ENCODE measurements at regions not wholly inside any gene's neighbourhood (a gene's known extent, or its start where the extent isn't known, plus 50 kb on each side); places are given as distances from the start of the nearest gene placed in this dataset.

- no peak overlapping the region for H3K4ac ChIP-seq (replicated peaks; ENCODE audit: insufficient read length, low read depth, low read length)
- no peaks in the 10 kb centered on the region for H3K36me3 ChIP-seq (ENCODE audit: control insufficient read depth in 2 of 4, insufficient read depth in 4 of 4, low read length in 3 of 4)
- no peak overlapping the region for H3K4me3 ChIP-seq (ENCODE audit: extremely low read depth in 1 of 4, insufficient read depth in 2 of 4, low read depth in 3 of 4, low read length in 4 of 4)
- H4K91ac ChIP-seq (replicated peaks; ENCODE audit: insufficient read length, low read length), result no peak overlapping the region
- no peaks in the 10 kb centered on the region for H3K79me2 ChIP-seq (ENCODE audit: control insufficient read depth in 1 of 2, insufficient read depth in 2 of 2, low read length in 2 of 2)
- H3K4me2 ChIP-seq (ENCODE audit: insufficient read depth in 1 of 2, low read depth in 2 of 2, low read length in 2 of 2), result no peak overlapping the region
- H3K14ac ChIP-seq (ENCODE audit: insufficient read length), result no peak overlapping the region
- no peaks in the 10 kb centered on the region for H3K9me3 ChIP-seq (ENCODE audit: insufficient read depth in 2 of 2, low read depth in 1 of 2, low read length in 1 of 2)
- no peak overlapping the region for H4K5ac ChIP-seq (ENCODE audit: insufficient read length, low read depth, low read length)
- H3K4me1 ChIP-seq (replicated peaks in 1 of 4; ENCODE audit: control insufficient read depth in 3 of 4, insufficient read depth in 4 of 4, low read length in 3 of 4), result no peaks in the 10 kb centered on the region
- H3K27ac ChIP-seq (ENCODE audit: low read depth, low read length), result no peak overlapping the region
- no peak overlapping the region for H3K56ac ChIP-seq (replicated peaks; ENCODE audit: insufficient read length, low read depth, low read length)
- H2AK5ac ChIP-seq (ENCODE audit: low read depth, low read length), result no peak overlapping the region
- no peaks in the 10 kb centered on the region for H3K27me3 ChIP-seq (replicated peaks in 1 of 4; ENCODE audit: control insufficient read depth in 3 of 4, extremely low read depth in 1 of 4, insufficient read depth in 3 of 4, low read length in 3 of 4)
- no peak overlapping the region for H3K23ac ChIP-seq (ENCODE audit: insufficient read length)
- H2BK5ac ChIP-seq (ENCODE audit: low read depth, low read length), result no peak overlapping the region
- WGBS, 2 experiments (ENCODE audit: extremely low coverage in 1 of 2, insufficient coverage in 1 of 2, insufficient read length in 1 of 2, insufficient replicate concordance in 2 of 2, low coverage in 1 of 2, low lambda C conversion rate in 2 of 2, missing lambda C conversion rate in 1 of 2), result 87% methylated on average over 4 of the region's 4 CpGs; no CpG with 5 or more reads in 1 of the 2 experiments
- no peak overlapping the region for H2BK120ac ChIP-seq (replicated peaks; ENCODE audit: low read depth, low read length)
- H4K8ac ChIP-seq (ENCODE audit: extremely low read depth, insufficient read depth, low read length), result no peak overlapping the region
- ChIA-PET CTCF (ENCODE audit: partially characterized antibody) (interaction anchor here (1.0 kb wide), 1 partner anchor 77 kb away, joined by 3 read pairs; no protein-coding TSS in a partner anchor), POLR2A (ENCODE audit: partially characterized antibody) (no interaction called here)
- DNase-seq (ENCODE audit: low read depth in 1 of 2, low spot score in 2 of 2), result no peak
- H4K20me1 ChIP-seq (replicated peaks in 1 of 2; ENCODE audit: control insufficient read depth in 1 of 2, insufficient read depth in 2 of 2, low read length in 2 of 2), result no peaks in the 10 kb centered on the region
- TF ChIP-seq SIX5 (IDR thresholded peaks at IDR 0.05; ENCODE audit: low read depth, low read length), result no peak
- no peak for TF ChIP-seq GTF2F1 (IDR thresholded peaks at IDR 0.05; ENCODE audit: borderline replicate concordance, low read depth, low read length)
- no peak for TF ChIP-seq RAD21 (IDR thresholded peaks at IDR 0.05 in 1 of 2, conservative IDR thresholded peaks at IDR 0.05 in 1 of 2; ENCODE audit: low read depth in 2 of 2, low read length in 2 of 2)
- no peak for TF ChIP-seq CEBPB (IDR thresholded peaks at IDR 0.05; ENCODE audit: low read depth, low read length)
- TF ChIP-seq CHD1 (IDR thresholded peaks at IDR 0.05; ENCODE audit: low read depth, low read length), result no peak
- no peak for TF ChIP-seq ATF3 (IDR thresholded peaks at IDR 0.05; ENCODE audit: insufficient read depth, low read depth, low read length)
- TF ChIP-seq FOSL1 (IDR thresholded peaks at IDR 0.05; ENCODE audit: insufficient read depth, low read depth, low read length), result no peak
- no peak for TF ChIP-seq SP4 (IDR thresholded peaks at IDR 0.05; ENCODE audit: low read length)
- no peak for TF ChIP-seq TAF1 (IDR thresholded peaks at IDR 0.05; ENCODE audit: low read depth, low read length)
- TF ChIP-seq BRCA1 (IDR thresholded peaks at IDR 0.05; ENCODE audit: low read depth, low read length), result no peak
- no peak for TF ChIP-seq HDAC6 (IDR thresholded peaks at IDR 0.05; ENCODE audit: low read depth, low read length)
- no peak for TF ChIP-seq KDM4A (IDR thresholded peaks at IDR 0.05; ENCODE audit: low read depth, low read length, severe bottlenecking)
- H2BK20ac ChIP-seq (ENCODE audit: low read length), result no peak overlapping the region
- no peaks in the 10 kb centered on the region for H3K79me1 ChIP-seq (ENCODE audit: low read depth, low read length)
- no peak overlapping the region for H2BK12ac ChIP-seq (ENCODE audit: low read depth, low read length)
- H2AFZ ChIP-seq (ENCODE audit: low read length), result no peak overlapping the region
- no peaks in the 10 kb centered on the region; the same call in 1 of the 2 replicates for H3K23me2 ChIP-seq (ENCODE audit: low read depth, low read length)
- H2BK15ac ChIP-seq (ENCODE audit: low read length), result no peak overlapping the region
- H3K18ac ChIP-seq (ENCODE audit: extremely low read depth, low read length), result no peak overlapping the region
- H3K9ac ChIP-seq (replicated peaks in 1 of 4; ENCODE audit: extremely low read depth in 1 of 4, low read depth in 3 of 4, low read length in 3 of 4), result no peak overlapping the region
- FAIRE-seq, result no peak
Measured at GRCh38 chr4:81884986-81885385, 413.3 kb upstream of the RASGEF1B start.

Data from H1 (cell line).